ENCODE measurements at regions not wholly inside any gene's neighbourhood (a gene's known extent, or its start where the extent isn't known, plus 50 kb on each side); places are given as distances from the start of the nearest gene placed in this dataset.

DNA sequence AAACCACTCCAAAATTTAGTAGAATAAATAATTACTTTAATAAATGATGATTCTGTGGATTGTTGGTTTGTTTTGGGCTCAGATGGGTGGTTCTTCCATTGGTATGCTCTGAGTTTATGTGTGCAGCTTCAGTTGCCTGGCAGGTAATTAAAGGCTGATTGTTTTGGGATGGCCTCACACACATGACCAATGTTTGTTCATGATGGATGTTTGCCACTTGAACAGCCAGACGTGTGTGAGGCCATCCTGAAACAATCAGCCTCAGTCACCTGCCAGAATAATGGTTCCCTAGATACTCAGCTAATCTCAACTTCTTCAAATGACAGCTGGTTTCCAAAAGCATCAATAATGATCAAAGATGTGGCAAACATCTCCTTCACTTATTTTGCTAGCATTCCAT is 352.5 kb upstream of the GULP1 start:
- H3K23me2 ChIP-seq (ENCODE audit: low read depth, low read length), result no peaks in the 10 kb centered on the region
- no peak overlapping the region for H2BK12ac ChIP-seq (ENCODE audit: low read depth, low read length)
- H3K79me1 ChIP-seq (ENCODE audit: low read depth, low read length), result no peaks in the 10 kb centered on the region
- no peak overlapping the region for H2BK120ac ChIP-seq (replicated peaks; ENCODE audit: low read depth, low read length)
- no peak overlapping the region for H3K14ac ChIP-seq (ENCODE audit: insufficient read length)
- no peak overlapping the region for H4K8ac ChIP-seq (ENCODE audit: extremely low read depth, insufficient read depth, low read length)
- no peak overlapping the region for H3K27ac ChIP-seq (ENCODE audit: low read depth, low read length)
- H3K36me3 ChIP-seq (ENCODE audit: control insufficient read depth in 2 of 4, insufficient read depth in 4 of 4, low read length in 3 of 4), result no peaks in the 10 kb centered on the region
- POLR2A ChIA-PET (ENCODE audit: partially characterized antibody), result no interaction called here
- H3K23ac ChIP-seq (ENCODE audit: insufficient read length), result no peak overlapping the region
- no peak overlapping the region for H3K4me2 ChIP-seq (ENCODE audit: insufficient read depth in 1 of 2, low read depth in 2 of 2, low read length in 2 of 2)
- H2BK15ac ChIP-seq (ENCODE audit: low read length), result no peak overlapping the region
- H3K79me2 ChIP-seq (ENCODE audit: control insufficient read depth in 1 of 2, insufficient read depth in 2 of 2, low read length in 2 of 2), result no peaks in the 10 kb centered on the region
- no peaks in the 10 kb centered on the region for H4K20me1 ChIP-seq (replicated peaks in 1 of 2; ENCODE audit: control insufficient read depth in 1 of 2, insufficient read depth in 2 of 2, low read length in 2 of 2)
- CTCF ChIA-PET (ENCODE audit: partially characterized antibody), result no interaction called here
- no peak overlapping the region for H2BK20ac ChIP-seq (ENCODE audit: low read length)
- no peak overlapping the region for H2AFZ ChIP-seq (ENCODE audit: low read length)
- no peak overlapping the region for H4K5ac ChIP-seq (ENCODE audit: insufficient read length, low read depth, low read length)
- no peak overlapping the region for H4K91ac ChIP-seq (replicated peaks; ENCODE audit: insufficient read length, low read length)
- 73% methylated on average over 1 of the region's 1 CpG; no CpG with 5 or more reads in 1 of the 2 experiments for WGBS, 2 experiments (ENCODE audit: extremely low coverage in 1 of 2, insufficient coverage in 1 of 2, insufficient read length in 1 of 2, insufficient replicate concordance in 2 of 2, low coverage in 1 of 2, low lambda C conversion rate in 2 of 2, missing lambda C conversion rate in 1 of 2)
- no peak overlapping the region for H3K9ac ChIP-seq (replicated peaks in 1 of 4; ENCODE audit: extremely low read depth in 1 of 4, low read depth in 3 of 4, low read length in 3 of 4)
- H3K4ac ChIP-seq (replicated peaks; ENCODE audit: insufficient read length, low read depth, low read length), result no peak overlapping the region
- H3K27me3 ChIP-seq (replicated peaks in 1 of 4; ENCODE audit: control insufficient read depth in 3 of 4, extremely low read depth in 1 of 4, insufficient read depth in 3 of 4, low read length in 3 of 4), result no peaks in the 10 kb centered on the region
- no peaks in the 10 kb centered on the region for H3K9me3 ChIP-seq (ENCODE audit: insufficient read depth in 2 of 2, low read depth in 1 of 2, low read length in 1 of 2)
- H3K4me3 ChIP-seq (ENCODE audit: extremely low read depth in 1 of 4, insufficient read depth in 2 of 4, low read depth in 3 of 4, low read length in 4 of 4), result no peak overlapping the region
- no peak overlapping the region for H3K56ac ChIP-seq (replicated peaks; ENCODE audit: insufficient read length, low read depth, low read length)
- DNase-seq (ENCODE audit: low read depth in 1 of 2, low spot score in 2 of 2) (no peak), FAIRE-seq (no peak)
- H2AK5ac ChIP-seq (ENCODE audit: low read depth, low read length), result 0 out of 2 replicates have a peak overlapping the region, but pooled peaks have one; percentile 45
- no peak overlapping the region for H2BK5ac ChIP-seq (ENCODE audit: low read depth, low read length)
- H3K18ac ChIP-seq (ENCODE audit: extremely low read depth, low read length), result no peak overlapping the region
- no peaks in the 10 kb centered on the region for H3K4me1 ChIP-seq (replicated peaks in 1 of 4; ENCODE audit: control insufficient read depth in 3 of 4, insufficient read depth in 4 of 4, low read length in 3 of 4)
- no peak for TF ChIP-seq BACH1 (IDR thresholded peaks at IDR 0.05; ENCODE audit: low read length)
- TF ChIP-seq SP1 (IDR thresholded peaks at IDR 0.05; ENCODE audit: low read depth, low read length), result no peak
- TF ChIP-seq HDAC2 (IDR thresholded peaks at IDR 0.05; ENCODE audit: borderline replicate concordance in 1 of 2, low read depth in 2 of 2, low read length in 2 of 2), result no peak
- no peak for TF ChIP-seq MAFK (IDR thresholded peaks at IDR 0.05; ENCODE audit: low read depth, low read length)
- no peak for TF ChIP-seq RBBP5 (IDR thresholded peaks at IDR 0.05; ENCODE audit: borderline replicate concordance, low read depth, low read length)
- TF ChIP-seq BRCA1 (IDR thresholded peaks at IDR 0.05; ENCODE audit: low read depth, low read length), result no peak
- no peak for TF ChIP-seq GTF2F1 (IDR thresholded peaks at IDR 0.05; ENCODE audit: borderline replicate concordance, low read depth, low read length)
- TF ChIP-seq SRF (IDR thresholded peaks at IDR 0.05; ENCODE audit: low read depth, low read length), result no peak
- no peak for TF ChIP-seq CBX8 (IDR thresholded peaks at IDR 0.05; ENCODE audit: borderline replicate concordance, low read depth, low read length)
- TF ChIP-seq YY1 (IDR thresholded peaks at IDR 0.05; ENCODE audit: low read depth, low read length), result no peak
- TF ChIP-seq RAD21 (IDR thresholded peaks at IDR 0.05 in 1 of 2, conservative IDR thresholded peaks at IDR 0.05 in 1 of 2; ENCODE audit: low read depth in 2 of 2, low read length in 2 of 2), result no peak
- TF ChIP-seq HDAC6 (IDR thresholded peaks at IDR 0.05; ENCODE audit: low read depth, low read length), result no peak
- TF ChIP-seq TAF1 (IDR thresholded peaks at IDR 0.05; ENCODE audit: low read depth, low read length), result no peak
- TF ChIP-seq SP4 (IDR thresholded peaks at IDR 0.05; ENCODE audit: low read length), result no peak
- TF ChIP-seq, protein P1, sequence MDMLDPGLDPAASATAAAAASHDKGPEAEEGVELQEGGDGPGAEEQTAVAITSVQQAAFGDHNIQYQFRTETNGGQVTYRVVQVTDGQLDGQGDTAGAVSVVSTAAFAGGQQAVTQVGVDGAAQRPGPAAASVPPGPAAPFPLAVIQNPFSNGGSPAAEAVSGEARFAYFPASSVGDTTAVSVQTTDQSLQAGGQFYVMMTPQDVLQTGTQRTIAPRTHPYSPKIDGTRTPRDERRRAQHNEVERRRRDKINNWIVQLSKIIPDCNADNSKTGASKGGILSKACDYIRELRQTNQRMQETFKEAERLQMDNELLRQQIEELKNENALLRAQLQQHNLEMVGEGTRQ (IDR thresholded peaks at IDR 0.05; ENCODE audit: low read length), result no peak

Measured in H1 (cell line).